Activated T-helper 1 cell treated with Interleukin-2 at 50 U/mL for 16 hours (primary cell): ENCODE measurements at regions not wholly inside any gene's neighbourhood (a gene's known extent, or its start where the extent isn't known, plus 50 kb on each side); places are given as distances from the start of the nearest gene placed in this dataset.

ENCODE experiments used
- DNase-seq: peaks from one replicate; pipeline ENCODE4 v3.0.0-alpha.2; 2020; ENCODE audit warnings: low read depth

DNA sequence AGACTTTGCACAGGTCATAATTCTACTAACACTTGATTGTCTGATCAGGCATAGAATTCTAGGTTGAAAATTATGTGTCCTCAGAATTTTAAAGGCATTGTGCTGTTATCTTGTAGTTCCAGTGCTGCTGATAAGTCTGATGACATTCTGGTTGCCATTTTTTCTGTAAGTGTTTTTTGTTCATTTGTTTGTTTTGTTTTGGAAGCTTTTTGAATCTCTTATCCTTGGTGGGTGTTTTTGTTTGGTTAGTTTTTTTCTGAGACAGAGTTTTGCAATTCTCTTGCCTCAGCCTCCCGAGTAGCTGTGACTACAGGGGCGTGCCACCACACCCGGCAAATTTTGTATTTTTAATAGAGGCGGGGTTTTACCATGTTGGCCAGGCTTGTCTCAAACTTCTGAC lies 178.9 kb downstream of the CCDC71L start:
- no peak for DNase-seq

DNA sequence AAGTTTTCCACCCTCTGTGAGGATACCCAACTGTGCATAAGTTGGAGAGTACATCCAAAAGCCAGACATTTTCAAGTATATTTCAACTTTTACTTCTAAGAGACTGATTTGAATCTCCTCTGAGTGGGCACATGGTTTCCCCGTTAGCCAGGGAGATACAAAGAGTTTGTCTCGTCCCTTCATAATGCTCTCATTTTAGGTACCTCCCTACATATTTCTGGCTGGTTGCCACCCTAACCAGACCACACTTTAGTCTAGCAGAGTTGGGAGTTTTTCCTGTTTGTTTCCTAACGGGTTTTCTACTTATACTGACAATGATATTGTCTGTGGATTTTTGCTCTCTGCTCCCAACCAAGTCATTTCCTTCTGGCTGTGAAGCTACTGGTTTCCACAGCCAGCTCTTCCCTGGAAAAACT lies 180.3 kb downstream of the CCDC71L start:
- DNase-seq = no peak

- DNase-seq = no peak
These were observed 180.8 kb downstream of the CCDC71L start for GRCh38 chr7:106480161-106480579.

DNA sequence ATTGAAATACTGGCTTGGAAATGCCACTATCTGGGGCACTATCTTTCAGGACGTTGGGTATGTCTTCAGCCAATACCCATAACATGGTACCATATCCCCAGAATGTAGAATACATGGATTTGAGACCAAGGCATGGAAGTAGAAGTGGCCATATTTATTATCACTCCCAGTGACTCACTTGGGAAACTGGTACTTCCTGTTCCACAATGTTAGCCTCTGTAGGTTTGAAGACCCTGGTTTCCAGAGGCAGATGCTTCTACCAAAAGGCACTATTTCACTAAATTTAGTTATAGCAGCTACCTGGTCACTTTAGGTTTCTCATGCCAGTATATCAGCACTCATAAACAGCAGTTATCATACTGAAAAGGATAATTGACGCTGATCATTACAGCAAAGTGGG lies 184.2 kb downstream of the CCDC71L start:
- no peak for DNase-seq

DNA sequence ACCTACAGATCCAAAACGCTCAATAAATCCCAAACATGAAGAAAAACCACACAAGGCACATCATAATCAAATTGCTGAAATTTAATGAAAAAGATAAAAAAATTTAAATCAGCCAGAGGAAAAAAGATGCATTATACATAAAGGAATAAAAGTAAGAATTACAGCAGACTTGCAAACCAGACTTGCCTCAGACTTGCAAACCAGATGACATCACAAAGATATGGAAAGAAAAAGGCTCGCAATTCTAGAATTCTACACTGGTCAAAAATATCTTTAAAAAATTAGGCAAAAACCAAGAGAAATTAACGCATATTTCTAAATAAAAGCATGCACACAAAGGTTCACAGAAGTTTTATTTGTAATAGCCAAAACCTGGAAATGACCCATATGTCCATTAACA lies 188.0 kb upstream of the NAMPT start:
- DNase-seq = no peak

DNA sequence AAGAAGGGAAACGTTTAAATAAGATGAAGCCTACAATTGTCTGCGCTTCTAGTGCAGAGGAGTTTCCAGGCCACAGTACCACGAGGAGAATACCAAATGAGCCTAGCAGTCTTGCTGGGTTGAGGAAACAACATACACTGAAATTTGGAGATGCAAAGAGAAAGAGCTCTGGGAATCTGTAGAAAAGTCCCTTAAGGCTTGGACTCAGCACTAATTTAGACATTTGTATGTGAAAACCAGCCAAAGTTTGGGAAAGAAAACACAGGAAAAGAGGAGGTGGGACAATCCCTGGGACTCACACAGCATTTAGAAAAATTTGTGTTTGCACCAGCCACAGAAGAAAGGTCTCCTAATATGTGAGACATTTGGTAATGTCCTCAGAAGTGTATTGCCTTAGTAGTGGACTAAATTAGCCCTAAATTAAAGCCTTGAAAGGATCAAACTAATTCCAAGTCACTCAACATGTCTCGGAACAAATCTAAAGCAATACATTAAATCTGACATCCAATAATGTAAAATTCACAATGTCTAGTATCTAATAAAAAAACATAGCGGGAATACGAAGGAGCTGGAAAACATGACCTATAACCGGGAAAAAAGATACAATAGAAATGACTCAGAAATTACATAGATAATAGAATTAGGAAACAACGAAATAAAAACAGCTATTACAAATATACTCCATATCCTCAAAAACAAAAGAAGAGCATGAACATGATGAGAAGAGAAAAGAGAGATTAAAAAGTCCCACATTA lies 187.1 kb upstream of the NAMPT start:
- DNase-seq = no peak

DNA sequence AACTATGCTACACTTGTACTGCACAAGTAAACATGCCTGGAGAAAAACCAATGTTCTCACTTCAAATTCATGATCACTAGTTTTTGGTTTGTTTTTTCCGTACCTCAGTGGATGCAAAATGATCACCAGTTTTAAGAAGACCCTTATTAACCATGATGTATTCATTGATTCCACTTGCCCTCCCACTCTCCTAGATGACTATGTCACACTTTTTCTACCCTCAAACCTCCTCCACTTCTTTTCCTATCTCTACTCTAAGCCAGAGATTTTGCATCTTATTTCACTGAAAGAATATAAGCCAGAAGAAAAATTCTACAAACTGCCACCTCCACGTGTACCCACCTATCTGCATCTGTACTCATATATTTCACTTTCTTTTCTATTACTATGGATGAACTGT lies 186.2 kb upstream of the NAMPT start:
- DNase-seq = no peak

DNA sequence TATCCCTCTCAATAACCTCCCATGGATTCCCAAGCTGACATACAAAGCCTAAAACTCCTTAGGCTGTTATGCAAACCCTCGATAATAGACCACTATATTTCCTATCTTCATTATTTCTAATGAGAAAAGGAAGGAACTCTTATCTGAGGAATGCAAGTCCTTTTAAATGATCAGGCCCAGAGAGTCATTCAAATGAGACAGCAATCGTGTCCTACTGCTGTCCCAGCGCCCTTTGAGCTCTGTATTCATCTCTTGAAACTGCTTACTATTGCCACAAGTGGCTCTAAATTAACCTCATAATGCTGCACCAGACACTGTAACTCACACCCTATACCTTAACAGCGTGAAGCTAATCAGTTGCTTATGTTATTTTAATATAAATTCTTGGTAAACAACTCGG lies 182.1 kb upstream of the NAMPT start:
- no peak for DNase-seq

- DNase-seq = no peak
These were observed 181.1 kb upstream of the NAMPT start for GRCh38 chr7:106465704-106466468.

GRCh38 chr7:106464651-106465050 lies 179.9 kb upstream of the NAMPT start:
- no peak for DNase-seq

DNA sequence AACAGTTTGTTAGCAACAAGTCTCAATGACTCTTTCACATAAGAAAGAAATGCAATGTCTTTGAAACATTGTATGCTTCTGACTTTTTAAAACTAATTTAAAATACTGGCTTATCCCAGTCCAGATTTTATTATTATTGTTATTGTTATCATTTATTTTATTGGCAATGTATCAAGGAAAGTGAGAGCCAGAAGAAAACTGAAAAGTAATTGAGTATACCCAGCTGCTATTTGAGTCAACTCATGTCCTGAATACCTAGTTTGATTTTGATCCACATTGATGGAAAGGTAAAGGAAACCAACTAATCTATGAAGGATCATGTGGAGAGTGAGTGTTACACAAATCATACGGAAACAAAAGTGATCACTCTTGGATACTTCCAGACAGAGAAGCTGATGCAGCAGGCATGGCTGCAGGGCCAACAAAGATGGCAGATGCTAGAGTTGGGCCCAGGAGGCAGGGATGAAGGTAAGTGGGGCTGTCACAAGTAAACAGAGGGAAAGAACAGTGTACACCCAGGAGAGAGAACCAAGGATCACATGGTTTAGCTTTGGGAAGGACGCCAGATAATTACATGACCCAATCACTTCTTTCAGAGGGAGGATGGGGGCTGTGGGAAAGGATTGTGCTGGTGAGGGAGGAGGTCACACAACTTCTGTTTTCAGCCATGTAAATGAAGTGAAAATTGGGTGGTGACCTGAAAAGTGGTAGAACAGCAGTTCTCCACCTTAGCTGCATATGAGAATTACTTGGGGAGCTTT lies 179.2 kb upstream of the NAMPT start:
- no peak for DNase-seq

- no peak for DNase-seq
These were observed 178.2 kb upstream of the NAMPT start for GRCh38 chr7:106462914-106463482.

- DNase-seq = no peak
These were observed 177.6 kb upstream of the NAMPT start for GRCh38 chr7:106462365-106462859.

DNA sequence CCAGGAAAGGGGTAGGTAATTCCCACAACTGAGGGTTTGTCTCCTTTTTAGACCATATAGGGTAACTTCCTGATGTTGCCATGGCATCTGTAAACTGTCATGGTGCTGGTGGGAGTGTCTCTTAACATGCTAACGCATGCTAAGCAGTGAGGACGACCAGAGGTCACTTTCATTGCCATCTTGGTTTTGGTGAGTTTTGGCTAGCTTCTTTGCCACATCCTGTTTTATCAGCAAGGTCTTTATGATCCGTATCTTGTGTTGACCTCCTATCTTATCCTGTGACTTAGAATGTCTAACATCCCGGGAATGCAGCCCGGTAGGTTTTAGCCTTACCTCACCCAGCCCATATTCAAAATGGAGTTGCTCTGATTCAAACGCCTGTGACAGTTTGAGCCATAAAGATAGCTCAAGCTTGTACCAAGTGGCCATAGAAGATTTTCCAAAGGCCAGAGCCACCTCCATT lies 176.0 kb upstream of the NAMPT start:
- DNase-seq = no peak

DNA sequence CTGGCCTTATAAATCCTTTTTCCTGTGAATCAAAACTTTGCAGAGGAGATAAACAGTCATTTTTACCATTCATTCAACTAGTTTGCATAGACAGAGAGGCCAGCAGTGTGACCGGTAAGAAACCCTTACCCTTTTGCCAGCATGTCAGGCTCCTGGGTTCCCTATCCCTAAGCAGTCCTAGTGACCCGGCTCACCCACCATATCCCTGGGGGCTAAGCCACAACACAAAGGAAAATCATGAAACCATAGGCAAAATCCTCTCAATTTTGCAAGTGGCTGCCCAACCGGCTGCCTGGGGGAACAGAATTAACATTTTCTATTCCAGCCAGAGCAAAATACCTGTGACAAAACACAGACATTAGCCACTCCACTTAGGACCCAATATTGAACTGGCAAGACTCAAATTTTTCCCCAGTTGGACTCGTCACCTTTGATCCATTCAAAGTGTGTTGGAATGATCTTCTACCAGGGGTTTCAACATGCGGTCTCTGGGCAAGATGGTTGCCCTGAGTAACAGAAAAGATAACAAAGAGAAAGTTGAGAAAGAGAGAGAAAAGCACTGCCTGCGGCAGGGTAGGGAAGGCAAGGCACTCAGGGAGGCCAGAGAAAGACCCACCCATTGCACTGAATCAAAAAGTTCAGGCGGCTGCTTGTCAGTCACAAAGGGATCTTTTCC lies 174.8 kb upstream of the NAMPT start:
- DNase-seq = no peak

DNA sequence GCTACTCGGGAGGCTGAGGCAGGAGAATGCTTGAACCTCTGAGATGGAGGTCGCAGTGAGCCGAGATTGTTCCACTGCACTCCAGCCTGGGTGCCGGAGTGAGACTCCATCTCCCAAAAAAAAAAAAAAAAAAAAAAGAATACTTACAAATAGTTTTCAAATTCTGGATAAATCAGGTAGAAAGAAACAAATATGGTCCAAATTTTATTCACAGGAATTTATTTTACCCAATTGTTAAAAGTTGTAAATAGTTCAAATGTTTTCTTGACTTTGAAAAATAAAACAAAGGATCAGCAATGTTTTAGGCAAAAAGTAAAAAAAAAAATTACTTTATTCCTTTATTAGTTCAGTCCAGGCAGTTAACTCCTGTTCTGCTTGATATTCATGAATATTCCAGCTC lies 172.9 kb upstream of the NAMPT start:
- no peak for DNase-seq

- no peak for DNase-seq
These were observed 171.5 kb upstream of the NAMPT start for GRCh38 chr7:106456329-106456728.

DNA sequence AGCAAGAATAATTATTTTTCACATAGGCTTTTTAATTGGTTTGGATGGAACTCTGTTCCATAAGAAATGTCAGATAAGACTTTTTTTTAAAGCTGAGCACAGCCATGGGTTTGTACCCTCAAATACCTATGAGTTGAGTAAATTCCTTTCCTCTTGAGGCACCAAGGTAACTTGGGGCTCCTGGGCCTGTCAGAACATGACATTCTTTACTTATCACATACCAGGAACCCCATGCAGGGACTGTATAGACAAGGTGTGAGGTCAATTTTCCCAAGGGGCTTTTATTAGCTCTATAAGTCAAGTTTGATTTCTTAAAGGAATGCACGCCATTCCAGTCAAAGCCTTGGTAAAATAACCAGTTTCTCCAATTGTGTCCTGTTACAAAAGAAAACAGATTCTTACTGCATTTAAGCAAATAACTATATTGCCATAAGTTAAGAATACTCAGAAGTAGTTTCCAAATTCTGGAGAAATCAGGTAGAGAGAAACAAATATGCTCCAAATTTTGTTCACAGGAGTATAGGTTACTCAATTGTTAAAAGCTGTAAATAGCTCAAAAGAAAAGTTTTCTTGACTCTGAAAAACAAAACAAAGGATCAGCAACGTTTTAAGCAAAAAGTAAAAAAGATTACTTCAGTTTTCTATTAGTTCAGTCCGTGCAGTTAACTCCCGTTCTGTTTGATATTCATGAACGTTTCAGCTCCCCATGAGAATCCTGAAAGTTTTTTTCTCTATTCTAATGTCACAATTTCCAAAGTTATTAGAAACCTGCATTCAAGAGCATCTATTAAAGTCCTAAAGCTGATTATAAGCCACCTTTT lies 167.5 kb upstream of the NAMPT start:
- DNase-seq = no peak

GRCh38 chr7:106451171-106451570 lies 166.4 kb upstream of the NAMPT start:
- DNase-seq = no peak

DNA sequence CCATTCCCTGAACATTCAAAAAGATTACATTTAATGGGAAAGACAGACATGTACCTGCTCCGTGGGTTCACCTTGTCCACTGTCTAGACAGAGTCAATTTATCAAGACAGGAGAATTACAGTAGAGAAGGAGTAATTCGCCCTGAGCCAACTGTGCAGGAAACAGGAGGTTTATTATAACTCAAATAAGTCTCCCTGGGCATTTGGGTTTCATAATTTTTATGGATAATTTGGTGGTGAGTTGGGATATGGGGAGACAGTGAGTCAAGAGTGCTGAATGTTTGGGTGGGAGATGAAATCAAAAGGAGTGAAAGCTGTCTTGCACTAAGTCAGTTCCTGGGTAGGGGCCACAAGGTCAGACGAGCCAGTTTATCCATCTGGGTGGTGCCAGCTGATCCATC lies 165.9 kb upstream of the NAMPT start:
- no peak for DNase-seq
